ENCODE measurements at regions not wholly inside any gene's neighbourhood (a gene's known extent, or its start where the extent isn't known, plus 50 kb on each side); places are given as distances from the start of the nearest gene placed in this dataset.

DNA sequence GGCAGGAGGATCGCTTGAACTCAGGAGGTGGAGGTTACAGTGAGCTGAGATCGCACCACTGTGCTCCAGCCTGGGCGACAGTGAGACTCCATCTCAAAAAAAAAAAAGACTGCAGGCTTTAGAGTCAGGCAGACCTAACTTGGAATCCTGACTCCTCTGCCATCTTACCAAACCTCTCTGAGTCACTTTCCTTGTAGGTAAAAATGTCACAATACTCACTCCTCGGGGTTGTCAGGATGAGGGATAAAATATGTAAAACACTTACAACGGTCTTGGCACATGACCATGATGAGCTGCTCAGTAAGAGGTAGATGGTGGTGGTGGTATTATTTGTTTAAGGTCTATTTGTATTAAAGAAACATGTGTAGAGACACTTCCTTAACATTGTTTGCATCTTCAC is 154.1 kb upstream of the PDE1C start:
- Mint-ChIP-seq H3K36me3 (ENCODE audit: insufficient read depth, unreplicated experiment) (peaks cover 6% of the 10 kb centered on the region), H3K9me3 (ENCODE audit: unreplicated experiment) (no peaks in the 10 kb centered on the region), H3K27me3 (ENCODE audit: insufficient read depth, unreplicated experiment) (no peaks in the 10 kb centered on the region), H3K4me1 (ENCODE audit: insufficient read depth, unreplicated experiment) (no peaks in the 10 kb centered on the region), H3K27ac (ENCODE audit: low read depth, unreplicated experiment) (no peak overlapping the region), H3K4me3 (ENCODE audit: unreplicated experiment) (no peak overlapping the region)
- intact Hi-C loops (cut with micrococcal nuclease): no loop called here
- TF ChIP-seq, protein P1, sequence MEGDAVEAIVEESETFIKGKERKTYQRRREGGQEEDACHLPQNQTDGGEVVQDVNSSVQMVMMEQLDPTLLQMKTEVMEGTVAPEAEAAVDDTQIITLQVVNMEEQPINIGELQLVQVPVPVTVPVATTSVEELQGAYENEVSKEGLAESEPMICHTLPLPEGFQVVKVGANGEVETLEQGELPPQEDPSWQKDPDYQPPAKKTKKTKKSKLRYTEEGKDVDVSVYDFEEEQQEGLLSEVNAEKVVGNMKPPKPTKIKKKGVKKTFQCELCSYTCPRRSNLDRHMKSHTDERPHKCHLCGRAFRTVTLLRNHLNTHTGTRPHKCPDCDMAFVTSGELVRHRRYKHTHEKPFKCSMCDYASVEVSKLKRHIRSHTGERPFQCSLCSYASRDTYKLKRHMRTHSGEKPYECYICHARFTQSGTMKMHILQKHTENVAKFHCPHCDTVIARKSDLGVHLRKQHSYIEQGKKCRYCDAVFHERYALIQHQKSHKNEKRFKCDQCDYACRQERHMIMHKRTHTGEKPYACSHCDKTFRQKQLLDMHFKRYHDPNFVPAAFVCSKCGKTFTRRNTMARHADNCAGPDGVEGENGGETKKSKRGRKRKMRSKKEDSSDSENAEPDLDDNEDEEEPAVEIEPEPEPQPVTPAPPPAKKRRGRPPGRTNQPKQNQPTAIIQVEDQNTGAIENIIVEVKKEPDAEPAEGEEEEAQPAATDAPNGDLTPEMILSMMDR (IDR thresholded peaks at IDR 0.05; ENCODE audit: unreplicated experiment): no peak
- peak; percentile 36 for DNase-seq (ENCODE audit: unreplicated experiment)
- ChIA-PET POLR2A (no interaction called here), CTCF (interaction anchor here (0.7 to 6.5 kb wide), 4 partner anchors 18 to 1031 kb away, joined by 3 to 56 read pairs (median 4); no protein-coding TSS in a partner anchor)
- no TSS peak for BruUV-seq (replicated peaks)

DNA sequence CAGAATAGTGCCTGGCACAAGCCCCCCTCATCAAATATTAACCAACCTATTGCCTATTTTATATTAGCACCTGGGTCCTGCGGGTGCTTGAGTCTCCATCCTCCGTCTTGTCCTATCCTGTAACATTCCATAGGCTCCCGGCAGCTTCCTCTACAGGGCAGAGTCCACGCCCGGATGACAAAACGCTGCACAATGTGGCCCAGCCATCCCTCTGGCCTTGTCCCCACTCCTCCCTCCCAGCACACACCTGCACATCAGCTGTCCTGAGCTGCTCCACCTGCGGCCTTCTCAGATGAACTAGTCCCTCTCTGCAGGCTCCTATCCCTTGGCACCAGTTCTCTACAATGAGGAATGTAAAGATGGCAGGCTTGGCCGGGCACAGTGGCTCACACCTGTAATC is 153.5 kb upstream of the PDE1C start:
- intact Hi-C loops (cut with micrococcal nuclease): no loop called here

DNA sequence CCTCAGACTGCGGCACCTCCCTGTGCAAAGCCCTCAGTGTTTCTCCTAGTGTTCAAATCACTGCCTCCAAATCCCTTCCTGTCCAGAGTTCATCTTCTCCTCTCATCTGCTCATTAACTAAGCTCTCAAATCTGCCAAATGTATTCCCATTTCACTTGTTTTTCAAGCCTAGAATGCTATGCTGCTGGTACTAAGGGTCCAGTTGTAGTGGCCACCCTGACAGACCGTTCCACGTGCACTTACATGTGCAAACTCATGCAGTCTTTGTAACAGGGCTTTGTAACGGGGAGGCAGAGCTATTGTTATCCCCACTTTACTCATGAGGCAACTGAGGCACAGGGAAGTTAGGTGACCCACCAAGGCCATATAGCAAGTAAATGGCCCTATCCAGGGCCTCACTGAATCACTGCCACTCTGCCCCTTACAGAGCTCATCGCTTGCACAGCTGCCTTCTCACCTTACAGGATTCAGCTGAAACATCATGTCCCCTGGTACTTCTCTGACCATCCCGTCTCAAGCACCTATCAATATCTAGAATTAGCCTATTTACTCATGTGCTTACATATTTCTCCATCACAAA is 153.0 kb upstream of the PDE1C start:
- no peaks in the 10 kb centered on the region for H3K27me3 Mint-ChIP-seq (ENCODE audit: insufficient read depth, unreplicated experiment)

More for the DNA sequence above, 153.5 kb upstream of the PDE1C start:
- CTCF ChIA-PET: interaction anchor here (0.7 to 6.5 kb wide), 4 partner anchors 14 to 1031 kb away, joined by 3 to 56 read pairs (median 21); no protein-coding TSS in a partner anchor
- TF ChIP-seq, protein P1 (IDR thresholded peaks at IDR 0.05; ENCODE audit: unreplicated experiment): no peak
- no peaks in the 10 kb centered on the region for H3K4me1 Mint-ChIP-seq (ENCODE audit: insufficient read depth, unreplicated experiment)
- H3K27me3 Mint-ChIP-seq (ENCODE audit: insufficient read depth, unreplicated experiment): no peaks in the 10 kb centered on the region
- H3K9me3 Mint-ChIP-seq (ENCODE audit: unreplicated experiment): no peaks in the 10 kb centered on the region
- no peak overlapping the region for H3K27ac Mint-ChIP-seq (ENCODE audit: low read depth, unreplicated experiment)
- DNase-seq (ENCODE audit: unreplicated experiment): no peak
- POLR2A ChIA-PET: no interaction called here
- no peak overlapping the region for H3K4me3 Mint-ChIP-seq (ENCODE audit: unreplicated experiment)
- BruUV-seq (replicated peaks): no TSS peak
- peaks cover 6% of the 10 kb centered on the region for H3K36me3 Mint-ChIP-seq (ENCODE audit: insufficient read depth, unreplicated experiment)

DNA sequence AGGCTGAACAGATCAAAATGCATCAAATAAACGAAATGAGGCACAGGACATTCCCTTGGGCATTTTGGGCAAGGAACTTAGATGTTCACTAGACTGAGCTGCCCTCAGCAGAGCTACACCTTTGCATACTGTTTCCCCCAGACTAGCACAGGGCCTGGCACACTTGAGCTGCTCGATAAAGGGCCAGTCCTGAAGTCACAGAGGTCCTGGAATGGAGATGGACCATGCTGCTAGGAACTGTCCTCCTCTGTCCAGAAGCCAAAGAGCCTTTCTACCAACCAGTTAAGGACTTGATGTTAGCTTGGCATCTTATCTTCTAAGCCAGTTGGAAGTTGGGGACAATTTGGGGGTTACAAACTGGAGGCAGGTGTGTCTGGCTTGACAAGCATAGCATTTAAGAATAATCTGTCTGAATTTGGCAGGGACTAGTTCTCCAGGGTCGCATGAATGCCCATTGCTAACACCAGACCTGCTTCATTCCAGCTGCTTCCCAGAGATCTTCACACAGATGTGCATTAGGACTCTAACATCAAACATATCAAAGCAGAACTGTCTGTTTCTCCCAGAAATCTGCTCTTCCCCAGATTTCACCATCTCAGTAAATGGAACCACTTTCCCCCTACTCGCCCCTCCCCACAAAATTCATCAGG is 152.2 kb upstream of the PDE1C start:
- no peak for DNase-seq (ENCODE audit: unreplicated experiment)
- Mint-ChIP-seq H3K27ac (ENCODE audit: low read depth, unreplicated experiment) (no peak overlapping the region), H3K4me1 (ENCODE audit: insufficient read depth, unreplicated experiment) (no peaks in the 10 kb centered on the region), H3K9me3 (ENCODE audit: unreplicated experiment) (no peaks in the 10 kb centered on the region), H3K4me3 (ENCODE audit: unreplicated experiment) (no peak overlapping the region), H3K36me3 (ENCODE audit: insufficient read depth, unreplicated experiment) (peaks cover 6% of the 10 kb centered on the region), H3K27me3 (ENCODE audit: insufficient read depth, unreplicated experiment) (no peaks in the 10 kb centered on the region)
- no TSS peak for BruUV-seq (replicated peaks)
- TF ChIP-seq, protein P1 (IDR thresholded peaks at IDR 0.05; ENCODE audit: unreplicated experiment): no peak
- ChIA-PET CTCF (interaction anchor here (0.8 to 6.5 kb wide), 7 partner anchors 9 to 1030 kb away, joined by 3 to 56 read pairs (median 5); no protein-coding TSS in a partner anchor), POLR2A (no interaction called here)
- intact Hi-C loops (cut with micrococcal nuclease): no loop called here

More for the DNA sequence above, 153.0 kb upstream of the PDE1C start:
- Mint-ChIP-seq H3K9me3 (ENCODE audit: unreplicated experiment) (no peaks in the 10 kb centered on the region), H3K36me3 (ENCODE audit: insufficient read depth, unreplicated experiment) (peaks cover 6% of the 10 kb centered on the region), H3K4me1 (ENCODE audit: insufficient read depth, unreplicated experiment) (no peaks in the 10 kb centered on the region), H3K27ac (ENCODE audit: low read depth, unreplicated experiment) (no peak overlapping the region), H3K4me3 (ENCODE audit: unreplicated experiment) (no peak overlapping the region)
- DNase-seq (ENCODE audit: unreplicated experiment): no peak
- intact Hi-C loops (cut with micrococcal nuclease): no loop called here
- BruUV-seq (replicated peaks): no TSS peak
- ChIA-PET POLR2A (no interaction called here), CTCF (interaction anchor here (0.7 to 6.5 kb wide), 6 partner anchors 13 to 1030 kb away, joined by 3 to 56 read pairs (median 4); no protein-coding TSS in a partner anchor)
- TF ChIP-seq, protein P1 (IDR thresholded peaks at IDR 0.05; ENCODE audit: unreplicated experiment): no peak

Data from MCF 10A (cell line).